HG03432 (cell line): ENCODE measurements at regions not wholly inside any gene's neighbourhood (a gene's known extent, or its start where the extent isn't known, plus 50 kb on each side); places are given as distances from the start of the nearest gene placed in this dataset.
"Not testable (repeated sequence)": the region's sequence is repeated elsewhere in the genome, so short reads cannot be mapped to it uniquely, and the experiment has no call there.

ENCODE experiments used
- ATAC-seq: cut with Tn5 transposase; IDR thresholded peaks from one replicate; pipeline ENCODE4 v1.9.1; 2021; ENCODE audit warnings: mild to moderate bottlenecking, moderate library complexity; ENCODE audit not compliant: unreplicated experiment

- no peak for ATAC-seq
These were observed 1229.6 kb downstream of the SUCLG1 start for GRCh38 chr2:83229443-83229842.

GRCh38 chr2:83224591-83225200 lies 1234.4 kb downstream of the SUCLG1 start:
- no peak for ATAC-seq

GRCh38 chr2:83221258-83221657 lies 1237.8 kb downstream of the SUCLG1 start:
- ATAC-seq, result no peak

- no peak for ATAC-seq
These were observed 1241.2 kb downstream of the SUCLG1 start for GRCh38 chr2:83217854-83218253.

- ATAC-seq, result no peak
These were observed 1262.9 kb downstream of the SUCLG1 start for GRCh38 chr2:83196225-83196624.

- no peak for ATAC-seq
These were observed 1267.8 kb downstream of the SUCLG1 start for GRCh38 chr2:83191316-83191715.

GRCh38 chr2:83186105-83186760 lies 1272.8 kb downstream of the SUCLG1 start:
- ATAC-seq, result no peak

GRCh38 chr2:83180862-83181530 lies 1278.1 kb downstream of the SUCLG1 start:
- not testable (repeated sequence) for ATAC-seq

GRCh38 chr2:83176539-83176938 lies 1282.5 kb downstream of the SUCLG1 start:
- ATAC-seq, result no peak

GRCh38 chr2:83172841-83173240 lies 1286.2 kb downstream of the SUCLG1 start:
- no peak for ATAC-seq

GRCh38 chr2:83168377-83168776 lies 1290.7 kb downstream of the SUCLG1 start:
- no peak for ATAC-seq

- no peak for ATAC-seq
These were observed 1296.7 kb downstream of the SUCLG1 start for GRCh38 chr2:83162421-83162820.

- no peak for ATAC-seq
These were observed 1298.5 kb downstream of the SUCLG1 start for GRCh38 chr2:83160571-83160970.

GRCh38 chr2:83155826-83156225 lies 1303.3 kb downstream of the SUCLG1 start:
- no peak for ATAC-seq

- ATAC-seq, result no peak
These were observed 1315.1 kb downstream of the SUCLG1 start for GRCh38 chr2:83143946-83144345.

GRCh38 chr2:83142934-83143333 lies 1316.1 kb downstream of the SUCLG1 start:
- no peak for ATAC-seq

GRCh38 chr2:83115606-83116005 lies 1343.5 kb downstream of the SUCLG1 start:
- ATAC-seq, result no peak

- ATAC-seq, result no peak
These were observed 1343.9 kb downstream of the SUCLG1 start for GRCh38 chr2:83115155-83115554.

GRCh38 chr2:83113953-83114352 lies 1345.1 kb downstream of the SUCLG1 start:
- ATAC-seq, result no peak

- ATAC-seq, result no peak
These were observed 1346.2 kb downstream of the SUCLG1 start for GRCh38 chr2:83112858-83113257.

GRCh38 chr2:83109284-83109683 lies 1349.8 kb downstream of the SUCLG1 start:
- ATAC-seq, result no peak

GRCh38 chr2:83106853-83107252 lies 1352.2 kb downstream of the SUCLG1 start:
- no peak for ATAC-seq
